GM20000 (cell line): ENCODE measurements at regions not wholly inside any gene's neighbourhood (a gene's known extent, or its start where the extent isn't known, plus 50 kb on each side); places are given as distances from the start of the nearest gene placed in this dataset.
A peak's percentile ranks its signal among the peaks of the same experiment; 100 is the strongest.

ENCODE experiments used
- DNase-seq: peaks from one replicate; pipeline ENCODE4 v3.0.0; 2012; ENCODE audit warnings: low spot score
- TF ChIP-seq, protein P1 (sequence below): IDR thresholded peaks from 2 replicates; pipeline ENCODE4 v1.5.1; 2012; ENCODE audit warnings: mild to moderate bottlenecking, control low read depth; ENCODE audit errors: extremely low read depth, missing control alignments

DNA sequence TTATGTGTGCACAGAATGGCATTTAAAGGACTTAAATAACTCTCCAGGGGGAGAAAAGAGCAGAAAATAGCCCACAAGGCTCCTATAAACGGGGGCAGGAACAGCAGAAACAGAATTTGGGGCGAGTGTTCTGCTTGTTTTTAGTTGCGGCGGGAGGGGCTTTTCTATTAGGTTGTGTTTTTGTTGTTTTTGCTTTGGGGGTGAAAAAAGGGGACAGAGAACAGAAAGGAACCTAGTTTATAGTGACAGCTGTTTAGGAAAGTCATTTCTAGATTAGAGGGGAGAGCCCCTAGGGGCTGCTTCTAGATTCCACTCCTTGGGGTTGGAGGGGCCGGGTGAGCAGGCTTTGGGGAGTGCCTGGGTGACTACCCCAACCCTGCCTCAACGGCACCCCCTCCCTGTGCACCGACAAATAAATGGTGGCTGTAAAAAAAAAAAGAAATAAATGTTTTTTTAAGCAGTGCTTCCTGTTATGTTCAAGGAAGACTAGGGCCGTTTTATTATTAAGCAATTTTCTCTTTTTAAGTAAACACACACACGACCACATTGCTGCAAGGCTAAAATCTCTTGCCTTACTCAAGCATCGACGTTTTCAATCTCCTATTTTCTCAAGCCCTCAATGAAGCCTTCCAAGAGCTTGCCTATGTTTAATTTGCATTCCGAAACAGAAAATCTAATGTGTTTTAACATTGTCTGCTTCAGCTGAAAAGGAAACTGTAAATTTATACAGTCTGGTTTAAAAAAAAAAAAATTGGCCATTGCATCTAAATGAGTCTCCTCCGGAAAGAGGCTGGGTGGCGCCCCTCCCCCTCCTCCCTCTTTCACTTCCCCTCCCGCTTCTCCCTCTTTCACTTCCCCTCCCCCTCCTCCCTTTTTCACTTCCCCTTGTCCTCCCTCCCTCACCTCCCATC, 123.3 kb upstream of the TBL1X start:
- TF ChIP-seq, protein P1, sequence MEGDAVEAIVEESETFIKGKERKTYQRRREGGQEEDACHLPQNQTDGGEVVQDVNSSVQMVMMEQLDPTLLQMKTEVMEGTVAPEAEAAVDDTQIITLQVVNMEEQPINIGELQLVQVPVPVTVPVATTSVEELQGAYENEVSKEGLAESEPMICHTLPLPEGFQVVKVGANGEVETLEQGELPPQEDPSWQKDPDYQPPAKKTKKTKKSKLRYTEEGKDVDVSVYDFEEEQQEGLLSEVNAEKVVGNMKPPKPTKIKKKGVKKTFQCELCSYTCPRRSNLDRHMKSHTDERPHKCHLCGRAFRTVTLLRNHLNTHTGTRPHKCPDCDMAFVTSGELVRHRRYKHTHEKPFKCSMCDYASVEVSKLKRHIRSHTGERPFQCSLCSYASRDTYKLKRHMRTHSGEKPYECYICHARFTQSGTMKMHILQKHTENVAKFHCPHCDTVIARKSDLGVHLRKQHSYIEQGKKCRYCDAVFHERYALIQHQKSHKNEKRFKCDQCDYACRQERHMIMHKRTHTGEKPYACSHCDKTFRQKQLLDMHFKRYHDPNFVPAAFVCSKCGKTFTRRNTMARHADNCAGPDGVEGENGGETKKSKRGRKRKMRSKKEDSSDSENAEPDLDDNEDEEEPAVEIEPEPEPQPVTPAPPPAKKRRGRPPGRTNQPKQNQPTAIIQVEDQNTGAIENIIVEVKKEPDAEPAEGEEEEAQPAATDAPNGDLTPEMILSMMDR, result no peak
- DNase-seq, result peak; percentile 68

DNA sequence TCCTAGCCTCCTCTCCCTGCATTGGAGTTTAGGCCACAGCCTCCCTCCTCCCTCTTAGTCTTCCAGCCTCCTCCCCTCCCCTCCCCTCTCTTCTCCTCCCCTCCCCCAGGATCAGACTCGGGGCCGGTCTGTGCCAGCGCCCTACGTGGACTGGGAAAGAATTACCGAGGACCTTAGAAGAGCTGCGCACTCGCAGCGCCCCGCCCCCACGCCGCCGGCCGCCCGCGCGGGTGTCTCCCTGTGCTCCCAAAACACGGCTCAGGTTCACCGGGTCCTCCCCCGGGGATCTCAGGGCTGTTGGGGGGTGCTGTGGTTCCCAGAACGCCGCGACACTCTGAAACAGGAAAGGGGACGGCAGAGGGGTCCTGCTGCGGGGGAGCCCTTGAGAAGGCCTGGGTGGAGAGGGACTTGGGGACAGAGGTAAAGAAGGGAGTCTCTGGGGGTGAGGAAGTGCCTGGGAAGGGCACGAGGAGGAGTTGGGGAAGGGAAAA, 122.3 kb upstream of the TBL1X start:
- no peak for DNase-seq
- TF ChIP-seq, protein P1, result no peak

DNA sequence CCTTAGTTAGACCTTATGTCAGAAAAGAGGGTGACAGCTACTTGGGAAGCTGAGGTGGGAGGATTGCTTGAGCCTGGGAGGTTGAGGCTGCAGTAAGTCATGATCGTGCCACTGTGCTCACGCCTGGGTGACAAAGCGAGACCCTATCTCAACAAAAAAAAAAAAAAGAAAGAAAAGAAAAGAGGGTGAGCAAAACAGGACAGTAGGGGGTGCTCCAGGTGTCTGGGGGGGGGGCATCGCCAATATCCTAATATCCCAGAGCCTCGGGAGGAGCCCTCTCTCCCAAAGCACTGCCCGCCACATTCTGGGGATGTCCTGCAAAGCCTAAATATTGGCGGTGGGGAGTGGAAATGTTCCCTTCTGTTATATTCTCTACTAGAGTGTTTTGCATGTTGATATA, 120.9 kb upstream of the TBL1X start:
- DNase-seq, result no peak
- TF ChIP-seq, protein P1, result no peak

DNA sequence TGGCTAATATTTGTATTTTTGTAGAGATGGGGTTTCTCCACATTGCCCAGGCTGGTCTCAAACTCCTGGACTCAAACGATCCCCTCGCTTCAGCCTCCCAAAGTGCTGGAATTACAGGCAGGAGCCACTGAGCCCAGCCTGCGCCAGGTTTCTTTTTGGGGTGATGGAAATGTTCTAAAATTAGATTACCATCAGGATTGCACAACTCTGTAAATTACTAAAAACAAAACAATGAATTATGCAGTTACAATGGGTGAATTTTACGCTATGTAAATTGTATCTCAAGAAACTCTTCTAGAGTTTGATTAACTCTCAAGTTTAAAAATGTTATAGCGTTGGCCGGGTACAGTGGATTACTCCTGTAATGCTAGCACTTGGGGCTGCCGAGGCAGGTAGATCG, 118.9 kb upstream of the TBL1X start:
- TF ChIP-seq, protein P1, result no peak

DNA sequence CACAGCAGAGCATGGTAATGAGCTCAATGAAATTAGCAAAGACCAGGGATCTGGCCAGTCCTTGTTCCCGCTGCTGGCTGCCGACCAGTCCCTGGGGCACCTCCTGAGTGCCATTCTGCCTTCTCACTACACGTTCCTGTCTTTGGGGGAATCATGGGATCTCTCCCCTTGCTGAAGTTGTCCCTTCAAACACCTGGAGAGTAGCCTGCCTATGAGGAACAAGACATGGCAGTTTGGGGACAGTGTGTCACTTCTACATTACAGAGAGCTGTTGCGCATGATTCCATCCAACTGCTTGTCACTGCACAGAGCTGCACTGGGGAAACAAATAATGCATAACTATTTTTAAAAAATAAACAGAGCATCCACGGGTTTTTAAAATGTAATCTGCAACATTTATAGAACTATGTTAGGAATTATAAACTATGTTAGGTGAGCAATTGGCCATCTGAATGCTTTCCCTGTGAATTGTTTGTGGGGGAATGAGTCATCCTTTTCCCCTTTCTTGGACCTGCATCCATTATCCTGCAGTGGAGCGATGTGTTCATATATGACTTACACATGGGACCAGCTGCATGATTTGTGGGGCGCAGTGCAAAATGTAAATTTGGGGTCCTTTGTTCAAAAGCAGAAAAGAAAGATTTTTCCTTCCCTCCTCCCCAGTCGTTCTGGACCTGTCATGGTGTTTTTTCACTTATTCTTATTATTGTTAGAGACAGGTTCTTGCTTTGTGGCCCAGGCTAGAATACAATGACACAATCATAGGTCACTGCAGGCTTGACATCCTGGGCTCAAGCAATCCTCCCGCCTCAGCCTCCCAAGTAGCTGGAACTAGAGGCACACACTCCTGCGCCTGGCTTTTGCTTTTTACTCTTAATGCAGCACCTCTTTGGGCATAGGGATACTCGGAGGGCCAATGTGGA, 115.0 kb upstream of the TBL1X start:
- DNase-seq, result no peak
- TF ChIP-seq, protein P1, result no peak

More for the DNA sequence above, 118.9 kb upstream of the TBL1X start:
- no peak for DNase-seq

DNA sequence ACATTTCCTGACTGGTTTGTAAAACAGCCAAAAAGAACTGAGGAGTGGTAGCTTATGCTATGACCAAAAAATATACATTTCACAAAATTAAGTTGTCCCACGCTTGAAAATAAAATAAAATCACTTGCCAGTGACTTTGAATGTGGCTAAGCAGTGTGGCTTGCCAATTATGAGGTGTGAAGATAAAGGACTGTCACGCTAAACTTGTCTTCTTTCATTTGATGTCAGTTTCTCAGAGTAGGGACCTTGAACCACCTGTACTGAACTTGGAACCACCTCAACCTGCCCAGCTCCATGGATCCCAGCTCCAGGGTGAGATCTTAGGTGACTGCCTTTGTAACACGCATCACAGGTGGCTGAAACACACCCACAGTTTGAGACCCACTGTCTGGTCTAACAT, 113.7 kb upstream of the TBL1X start:
- TF ChIP-seq, protein P1, result no peak
- no peak for DNase-seq

DNA sequence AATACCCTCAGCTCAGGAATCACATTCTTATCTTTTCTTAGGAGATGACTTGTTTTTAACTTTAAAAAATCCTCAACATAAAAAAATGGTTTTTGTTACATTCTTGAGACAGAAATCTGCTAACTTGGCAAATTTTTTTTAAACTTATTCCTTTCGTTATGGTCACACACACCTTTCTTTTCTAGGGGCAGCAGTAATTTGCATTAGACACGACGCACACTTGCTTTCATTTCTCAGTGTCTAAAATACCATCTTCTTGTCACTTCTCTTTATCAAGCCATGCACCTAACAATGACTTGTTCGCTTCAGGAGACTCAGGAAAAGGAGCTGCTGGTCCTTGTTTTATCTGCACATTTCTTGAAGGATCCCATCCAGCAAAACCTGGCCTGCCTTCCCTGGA, 112.6 kb upstream of the TBL1X start:
- peak; percentile 24 for DNase-seq
- TF ChIP-seq, protein P1, result no peak
